ENCODE measurements at regions not wholly inside any gene's neighbourhood (a gene's known extent, or its start where the extent isn't known, plus 50 kb on each side); places are given as distances from the start of the nearest gene placed in this dataset.
"Not testable (repeated sequence)": the region's sequence is repeated elsewhere in the genome, so short reads cannot be mapped to it uniquely, and the experiment has no call there.

- Histone ChIP-seq H3K4me3 (ENCODE audit: low read depth in 1 of 3, low read length in 3 of 3) (no peak overlapping the region), H3K27ac (ENCODE audit: low read depth in 1 of 2, low read length in 2 of 2) (no peak overlapping the region), H3K27me3 (ENCODE audit: control insufficient read depth in 4 of 4, insufficient read depth in 4 of 4, low read length in 3 of 4) (no peaks in the 10 kb centered on the region), H3K9ac (ENCODE audit: low read depth in 1 of 2, low read length in 2 of 2) (no peak overlapping the region), H3K9me3 (ENCODE audit: control insufficient read depth in 4 of 4, low read length in 3 of 4) (no peaks in the 10 kb centered on the region), H3K4me1 (ENCODE audit: control insufficient read depth in 4 of 4, insufficient read depth in 4 of 4, low read length in 3 of 4) (no peaks in the 10 kb centered on the region), H3K36me3 (ENCODE audit: control insufficient read depth in 4 of 4, insufficient read depth in 3 of 4, low read depth in 1 of 4, low read length in 3 of 4) (no peaks in the 10 kb centered on the region)
- no peak for DNase-seq (ENCODE audit: low spot score)
- no peak for TF ChIP-seq TAF1 (conservative IDR thresholded peaks at IDR 0.05)
- TF ChIP-seq FOXA2 (IDR thresholded peaks at IDR 0.05), result no peak
- TF ChIP-seq ATF3 (IDR thresholded peaks at IDR 0.05), result no peak
- no peak for TF ChIP-seq NR2F2 (IDR thresholded peaks at IDR 0.05)
- TF ChIP-seq FOXA1 (IDR thresholded peaks at IDR 0.05), result no peak
- TF ChIP-seq RXRA (IDR thresholded peaks at IDR 0.05), result no peak
- no peak for TF ChIP-seq RAD21 (IDR thresholded peaks at IDR 0.05)
- WGBS, result 96% methylated on average over 2 of the region's 2 CpGs
Observed at GRCh38 chr5:57642698-57643097, 160.1 kb upstream of the ACTBL2 start.

GRCh38 chr5:57642066-57642465, 159.5 kb upstream of the ACTBL2 start:
- TF ChIP-seq YY1 (IDR thresholded peaks at IDR 0.05) (no peak), FOXA2 (IDR thresholded peaks at IDR 0.05) (no peak), EGR1 (IDR thresholded peaks at IDR 0.05; ENCODE audit: low read depth in 2 of 2) (no peak)
- 87% methylated on average over 4 of the region's 4 CpGs for WGBS

GRCh38 chr5:57635146-57635777, 152.7 kb upstream of the ACTBL2 start:
- DNase-seq (ENCODE audit: low spot score), result no peak
- 91% methylated on average over 3 of the region's 3 CpGs for WGBS
- H3K9ac ChIP-seq (ENCODE audit: low read depth in 1 of 2, low read length in 2 of 2), result no peak overlapping the region
- no peak overlapping the region for H3K4me3 ChIP-seq (ENCODE audit: low read depth in 1 of 3, low read length in 3 of 3)
- no peaks in the 10 kb centered on the region for H3K27me3 ChIP-seq (ENCODE audit: control insufficient read depth in 4 of 4, insufficient read depth in 4 of 4, low read length in 3 of 4)
- TF ChIP-seq HNF4G (IDR thresholded peaks at IDR 0.05), result no peak
- no peak for TF ChIP-seq ZBTB33 (IDR thresholded peaks at IDR 0.05)
- TF ChIP-seq EGR1 (IDR thresholded peaks at IDR 0.05; ENCODE audit: low read depth in 2 of 2), result no peak
- no peak for TF ChIP-seq FOXA2 (IDR thresholded peaks at IDR 0.05)
- H3K4me1 ChIP-seq (ENCODE audit: control insufficient read depth in 4 of 4, insufficient read depth in 4 of 4, low read length in 3 of 4), result no peaks in the 10 kb centered on the region
- H3K27ac ChIP-seq (ENCODE audit: low read depth in 1 of 2, low read length in 2 of 2), result no peak overlapping the region
- H3K36me3 ChIP-seq (ENCODE audit: control insufficient read depth in 4 of 4, insufficient read depth in 3 of 4, low read depth in 1 of 4, low read length in 3 of 4), result no peaks in the 10 kb centered on the region
- peaks cover 0 to 2% (median 0%) of the 10 kb centered on the region in 4 donors for H3K9me3 ChIP-seq (ENCODE audit: control insufficient read depth in 4 of 4, low read length in 3 of 4)

More at GRCh38 chr5:57642066-57642465, 159.5 kb upstream of the ACTBL2 start:
- DNase-seq (ENCODE audit: low spot score), result no peak
- H3K9me3 ChIP-seq (ENCODE audit: control insufficient read depth in 4 of 4, low read length in 3 of 4), result no peaks in the 10 kb centered on the region
- no peak overlapping the region for H3K9ac ChIP-seq (ENCODE audit: low read depth in 1 of 2, low read length in 2 of 2)
- H3K4me3 ChIP-seq (ENCODE audit: low read depth in 1 of 3, low read length in 3 of 3), result no peak overlapping the region
- no peak overlapping the region for H3K27ac ChIP-seq (ENCODE audit: low read depth in 1 of 2, low read length in 2 of 2)
- H3K36me3 ChIP-seq (ENCODE audit: control insufficient read depth in 4 of 4, insufficient read depth in 3 of 4, low read depth in 1 of 4, low read length in 3 of 4), result no peaks in the 10 kb centered on the region
- H3K4me1 ChIP-seq (ENCODE audit: control insufficient read depth in 4 of 4, insufficient read depth in 4 of 4, low read length in 3 of 4), result no peaks in the 10 kb centered on the region
- no peaks in the 10 kb centered on the region for H3K27me3 ChIP-seq (ENCODE audit: control insufficient read depth in 4 of 4, insufficient read depth in 4 of 4, low read length in 3 of 4)

GRCh38 chr5:57632937-57633336, 150.3 kb upstream of the ACTBL2 start:
- no peak for DNase-seq (ENCODE audit: low spot score)
- no peaks in the 10 kb centered on the region for H3K36me3 ChIP-seq (ENCODE audit: control insufficient read depth in 4 of 4, insufficient read depth in 3 of 4, low read depth in 1 of 4, low read length in 3 of 4)
- H3K9ac ChIP-seq (ENCODE audit: low read depth in 1 of 2, low read length in 2 of 2), result no peak overlapping the region
- TF ChIP-seq MAX (IDR thresholded peaks at IDR 0.05) (no peak), FOXA2 (IDR thresholded peaks at IDR 0.05) (no peak), EGR1 (IDR thresholded peaks at IDR 0.05; ENCODE audit: low read depth in 2 of 2) (no peak), NR2F2 (IDR thresholded peaks at IDR 0.05) (no peak), ZBTB33 (IDR thresholded peaks at IDR 0.05) (no peak), CTCF (IDR thresholded peaks at IDR 0.05; ENCODE audit: low read depth, low read length, missing input control) (no peak), RAD21 (IDR thresholded peaks at IDR 0.05) (no peak)
- H3K27ac ChIP-seq (ENCODE audit: low read depth in 1 of 2, low read length in 2 of 2), result no peak overlapping the region
- 70% methylated on average over 1 of the region's 1 CpG for WGBS
- H3K4me3 ChIP-seq (ENCODE audit: low read depth in 1 of 3, low read length in 3 of 3), result no peak overlapping the region
- peaks cover 0 to 2% (median 0%) of the 10 kb centered on the region in 4 donors for H3K9me3 ChIP-seq (ENCODE audit: control insufficient read depth in 4 of 4, low read length in 3 of 4)
- H3K4me1 ChIP-seq (ENCODE audit: control insufficient read depth in 4 of 4, insufficient read depth in 4 of 4, low read length in 3 of 4), result no peaks in the 10 kb centered on the region
- no peaks in the 10 kb centered on the region for H3K27me3 ChIP-seq (ENCODE audit: control insufficient read depth in 4 of 4, insufficient read depth in 4 of 4, low read length in 3 of 4)

GRCh38 chr5:57631139-57631538, 148.5 kb upstream of the ACTBL2 start:
- not testable (repeated sequence) for H3K27me3 ChIP-seq (ENCODE audit: control insufficient read depth in 4 of 4, insufficient read depth in 4 of 4, low read length in 3 of 4); H3K27ac ChIP-seq (ENCODE audit: low read depth in 1 of 2, low read length in 2 of 2); H3K9me3 ChIP-seq (ENCODE audit: control insufficient read depth in 4 of 4, low read length in 3 of 4); H3K4me3 ChIP-seq (ENCODE audit: low read depth in 1 of 3, low read length in 3 of 3); DNase-seq (ENCODE audit: low spot score); H3K36me3 ChIP-seq (ENCODE audit: control insufficient read depth in 4 of 4, insufficient read depth in 3 of 4, low read depth in 1 of 4, low read length in 3 of 4); H3K9ac ChIP-seq (ENCODE audit: low read depth in 1 of 2, low read length in 2 of 2); H3K4me1 ChIP-seq (ENCODE audit: control insufficient read depth in 4 of 4, insufficient read depth in 4 of 4, low read length in 3 of 4)

Data from liver (tissue), 8 donors.